ENCODE measurements at regions not wholly inside any gene's neighbourhood (a gene's known extent, or its start where the extent isn't known, plus 50 kb on each side); places are given as distances from the start of the nearest gene placed in this dataset.
A peak's percentile ranks its signal among the peaks of the same experiment; 100 is the strongest.

DNA sequence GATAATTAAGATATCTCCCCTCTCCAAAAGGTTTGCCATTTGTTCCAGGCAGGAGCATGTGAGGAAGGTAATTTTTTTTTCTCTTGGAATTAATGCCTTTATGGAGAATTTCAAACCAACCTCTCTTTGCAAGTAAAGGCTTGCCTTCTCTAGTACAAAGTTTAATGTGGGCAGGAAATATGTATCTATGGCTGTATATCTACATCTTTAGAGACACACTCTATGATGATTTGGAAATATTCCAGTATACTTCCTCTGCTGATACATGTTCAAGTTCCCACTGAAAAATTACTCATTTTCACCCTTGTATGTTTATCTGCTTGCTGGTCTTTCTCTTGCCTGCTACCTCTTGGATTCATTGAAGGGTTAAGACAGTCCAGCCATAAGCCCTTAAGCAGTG, 83.5 kb upstream of the SEMA6A start:
- DNase-seq = no peak

DNA sequence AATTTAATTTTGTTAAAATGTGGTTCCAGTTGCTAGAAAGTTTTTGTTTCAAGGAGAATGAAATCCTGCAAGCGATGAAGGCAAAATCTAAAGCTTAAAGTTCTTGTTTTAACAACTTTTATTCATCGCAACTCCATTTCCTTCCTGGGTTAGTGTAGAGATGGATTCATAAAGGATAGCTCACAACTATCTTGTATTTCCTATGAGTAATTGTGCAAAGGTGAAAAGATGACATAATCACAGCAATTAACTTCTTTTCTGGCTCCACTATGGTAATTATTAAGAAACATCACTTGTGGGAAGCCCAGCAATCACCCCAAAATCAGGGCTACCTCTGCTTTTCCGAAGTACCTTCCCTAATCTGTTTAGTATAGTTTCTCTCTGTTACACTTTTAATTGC, 80.8 kb upstream of the SEMA6A start:
- DNase-seq = peak in 1 of 3 experiments; percentile 2

DNA sequence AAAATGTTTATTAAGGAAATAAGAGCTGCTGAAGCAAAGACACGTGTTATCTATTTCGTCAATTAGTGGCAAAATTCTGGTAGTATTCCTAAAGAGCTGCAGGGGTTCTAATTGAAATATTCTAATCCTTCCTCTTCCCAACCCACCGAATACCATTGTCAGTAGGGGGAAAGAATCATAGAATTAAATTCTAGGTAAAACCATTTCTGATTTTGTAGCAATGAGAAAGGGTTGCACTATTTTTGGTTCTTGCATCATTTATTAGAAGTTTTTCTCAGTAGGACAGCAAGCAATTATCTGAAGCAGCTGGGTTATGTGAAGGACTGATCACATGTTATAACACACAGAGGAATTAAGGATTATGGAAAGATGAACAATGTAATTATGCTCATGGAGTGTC, 80.3 kb upstream of the SEMA6A start:
- no peak for DNase-seq

DNA sequence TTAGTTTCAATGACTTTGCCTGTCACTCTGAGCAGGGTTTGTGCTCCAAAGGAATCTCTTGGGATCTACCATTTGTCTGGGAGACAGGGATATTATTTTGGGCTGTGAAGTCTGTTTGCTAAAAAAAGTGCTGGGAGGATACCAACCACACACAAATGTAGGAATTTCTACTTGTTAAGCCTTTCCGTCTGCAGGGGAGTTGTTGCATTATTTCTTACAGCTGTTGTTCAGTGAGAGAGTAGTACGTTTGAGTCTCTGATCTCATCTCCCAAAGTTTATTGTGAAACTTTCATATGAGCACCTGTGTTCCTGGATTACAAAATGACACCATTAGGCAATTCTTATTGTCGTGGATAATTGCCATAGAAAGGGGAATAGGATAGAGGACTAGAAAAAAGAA, 78.3 kb upstream of the SEMA6A start:
- no peak for DNase-seq

DNA sequence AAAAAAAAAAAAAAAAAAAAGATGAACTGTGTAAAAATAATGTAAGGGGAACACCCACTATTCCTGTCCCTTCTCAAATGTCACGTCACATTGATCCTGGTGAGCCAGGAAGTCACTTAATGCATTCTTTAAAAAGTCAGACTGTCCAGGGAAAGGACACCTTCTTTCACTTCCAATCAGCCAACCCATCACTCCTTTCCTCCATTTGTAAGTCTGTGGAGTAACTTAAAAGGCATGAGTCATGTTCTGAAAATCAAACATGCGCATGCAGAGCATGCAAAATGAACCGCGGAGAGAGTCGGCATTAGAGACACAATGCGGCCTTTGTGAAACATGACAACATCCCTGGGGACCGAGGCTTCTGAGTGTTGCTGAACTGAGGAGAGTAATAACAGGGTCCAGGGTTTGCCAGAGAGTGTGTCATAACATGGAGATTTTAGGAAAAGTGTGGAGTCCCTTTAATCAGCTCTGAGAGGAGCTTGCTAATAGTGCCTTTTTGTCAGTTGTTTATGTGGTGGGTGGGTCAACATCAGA, 77.6 kb upstream of the SEMA6A start:
- DNase-seq = peak in 2 of 3 experiments; percentile 13 to 82

DNA sequence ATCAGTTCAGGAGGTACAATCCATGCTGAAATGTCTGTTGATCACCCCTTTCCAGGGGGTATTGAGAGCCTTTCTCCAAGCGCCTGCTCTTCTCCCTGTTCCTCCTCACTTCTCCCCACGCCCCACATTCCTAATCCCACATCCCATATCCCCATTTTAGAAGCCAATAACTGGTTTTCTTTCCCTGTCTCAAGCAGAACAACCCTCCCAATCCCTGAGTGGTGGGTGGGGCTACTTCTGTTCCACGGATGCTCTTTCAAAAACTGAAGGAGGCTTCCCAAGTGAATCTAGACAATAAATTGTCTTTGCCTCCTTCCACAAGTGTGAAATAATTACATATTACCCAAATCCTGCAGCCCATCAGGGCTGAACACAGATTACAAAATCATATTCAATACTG, 77.0 kb upstream of the SEMA6A start:
- peak in 1 of 3 experiments; percentile 8 for DNase-seq

DNA sequence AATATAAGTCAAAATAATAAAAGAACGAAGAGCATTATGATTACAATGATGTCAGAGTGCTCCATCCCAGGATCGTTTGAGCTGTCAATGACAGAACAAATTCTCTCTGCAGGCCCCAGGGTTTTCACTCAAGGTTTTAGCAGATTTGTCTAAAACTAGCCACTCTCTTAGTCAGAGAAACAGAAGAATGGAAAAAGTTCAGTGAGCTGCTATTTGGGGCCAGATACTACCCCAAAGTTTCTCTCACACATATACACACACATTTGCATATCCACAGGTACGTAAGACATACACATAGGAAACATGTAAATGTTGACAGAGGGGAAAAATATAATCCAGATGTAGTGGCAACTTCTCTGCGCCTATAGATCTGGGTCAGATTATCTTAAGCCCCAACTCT, 76.3 kb upstream of the SEMA6A start:
- DNase-seq = no peak

DNA sequence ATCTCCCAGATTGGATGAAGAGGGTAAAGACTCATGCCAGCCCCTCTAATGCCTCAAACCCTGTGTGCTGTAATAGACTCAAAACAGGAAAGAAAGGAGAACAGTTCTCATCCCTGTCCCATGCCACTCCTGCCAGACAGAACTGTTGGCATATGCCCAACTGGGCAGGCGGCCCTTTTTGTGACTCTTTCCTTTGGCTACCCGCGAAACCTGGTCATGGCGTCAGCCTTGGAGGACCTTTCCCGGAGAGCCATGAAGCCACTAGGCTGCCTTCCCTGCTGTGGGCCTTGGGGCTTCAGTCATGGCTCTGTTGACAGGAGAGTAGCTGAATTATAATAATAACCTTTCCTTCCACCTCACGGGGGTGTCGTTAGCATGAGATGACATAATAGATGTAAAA, 75.9 kb upstream of the SEMA6A start:
- no peak for DNase-seq

DNA sequence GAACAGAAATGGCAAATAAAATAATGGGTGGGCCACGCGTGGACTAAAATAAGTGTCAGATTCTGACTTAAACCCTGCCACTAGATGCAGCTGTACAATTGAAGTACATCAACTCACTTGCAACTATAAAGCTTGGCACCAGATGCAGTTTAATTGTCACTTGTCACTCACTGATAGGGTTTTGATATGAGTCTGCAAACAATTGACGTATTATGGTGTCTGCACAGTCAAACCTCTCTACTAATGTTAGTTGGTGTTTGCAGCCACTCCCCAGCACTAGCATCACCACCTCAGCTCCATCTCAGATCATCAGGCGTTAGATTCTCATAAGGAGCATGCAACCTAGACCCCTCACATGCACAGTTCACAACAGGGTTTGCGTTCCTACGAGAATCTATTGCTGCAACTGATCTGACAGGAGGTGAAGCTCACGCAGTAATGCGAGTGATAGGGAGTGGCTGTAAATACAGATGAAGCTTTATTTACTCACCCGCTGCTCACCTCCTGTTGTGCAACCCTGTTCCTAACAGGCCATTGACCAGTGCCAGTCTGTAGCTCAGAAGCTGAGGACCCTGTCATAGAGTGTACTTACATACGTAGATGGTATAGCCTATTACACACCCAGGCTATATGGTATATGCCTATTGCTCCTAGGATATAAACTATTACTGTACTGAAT, 72.1 kb upstream of the SEMA6A start:
- DNase-seq = peak in 1 of 3 experiments; percentile 2

DNA sequence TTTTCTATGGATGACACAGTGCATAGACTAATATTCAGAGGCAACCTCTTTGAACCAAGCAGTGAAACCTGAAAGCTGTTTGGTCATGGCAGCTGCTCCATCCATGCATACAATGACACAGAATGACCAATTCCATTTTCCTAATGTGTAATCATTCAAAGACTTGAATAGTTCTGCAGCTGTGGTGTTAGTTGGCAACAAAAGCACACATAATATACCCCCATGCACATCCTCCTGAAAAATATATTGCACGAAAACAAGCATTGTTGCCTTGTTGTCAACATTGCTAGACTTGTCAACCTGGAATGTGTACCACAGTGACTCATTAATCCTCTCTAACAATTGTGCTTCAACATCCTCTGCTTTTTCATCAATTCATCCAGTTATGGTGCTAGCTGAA, 71.0 kb upstream of the SEMA6A start:
- no peak for DNase-seq

DNA sequence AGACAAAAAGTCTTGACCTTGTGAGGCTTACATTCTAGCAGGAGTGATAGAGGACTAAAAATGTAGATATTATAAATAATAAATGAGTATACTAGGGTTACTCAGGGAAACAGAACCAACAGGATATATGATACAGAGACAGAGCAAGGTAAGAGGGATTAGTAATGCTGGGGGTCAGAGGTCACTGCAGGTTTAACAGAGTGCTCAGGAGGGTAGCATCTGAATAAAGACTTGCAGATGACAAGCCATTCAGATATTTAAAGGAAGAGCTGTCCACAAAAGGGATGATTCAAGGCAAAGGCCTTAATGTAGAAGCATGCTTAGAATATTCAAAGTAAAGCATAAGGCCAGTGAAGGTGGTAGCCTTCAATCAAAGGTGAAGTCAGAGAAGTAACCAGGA, 65.6 kb upstream of the SEMA6A start:
- DNase-seq = no peak

DNA sequence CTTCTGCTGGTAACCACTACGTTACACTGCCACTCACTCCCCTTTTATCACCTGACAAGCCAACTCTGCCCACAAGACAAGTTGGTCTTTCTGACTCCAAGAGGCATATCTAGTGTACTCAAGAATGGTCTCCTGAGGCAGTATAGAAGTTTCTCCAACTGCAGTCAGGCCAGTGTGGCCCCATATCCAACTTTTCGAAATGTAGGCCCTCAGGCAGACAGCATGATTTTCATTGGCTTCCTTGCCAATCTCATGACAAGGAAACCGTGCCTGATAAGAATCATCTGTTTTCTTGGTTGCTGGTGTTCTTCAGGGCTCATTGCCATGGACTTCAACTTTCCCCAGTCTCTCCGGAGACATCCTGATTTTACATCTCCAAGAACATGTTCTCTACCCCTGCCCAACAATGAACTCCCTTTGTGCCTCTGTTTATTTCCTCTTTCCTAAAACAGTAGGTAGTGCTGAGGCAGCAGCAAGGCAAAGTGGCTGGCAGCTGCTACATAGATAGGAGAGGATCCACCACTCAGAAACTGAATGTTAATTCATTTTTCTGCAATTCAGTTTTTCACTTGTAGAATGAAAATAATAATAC, 62.6 kb upstream of the SEMA6A start:
- no peak for DNase-seq

DNA sequence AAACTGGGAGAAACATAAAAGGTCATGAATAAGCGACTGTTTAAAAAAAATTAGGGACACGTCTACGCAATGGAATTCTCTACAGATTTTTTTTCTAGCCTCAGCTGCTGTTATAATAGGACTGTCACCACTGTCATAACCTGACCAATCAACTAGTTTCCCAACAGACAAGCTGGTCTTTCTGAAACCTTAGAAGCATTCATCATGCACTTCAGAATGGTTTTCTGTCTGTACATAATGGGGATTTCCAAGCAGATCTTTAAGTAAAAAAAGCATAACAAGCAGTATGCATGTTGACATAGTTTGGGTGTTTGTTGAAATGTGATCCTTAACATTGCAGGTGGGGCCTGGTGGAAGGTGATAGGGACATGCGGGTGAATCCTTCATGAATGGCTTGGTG, 58.3 kb upstream of the SEMA6A start:
- DNase-seq = peak in 2 of 3 experiments; percentile 2 to 41

DNA sequence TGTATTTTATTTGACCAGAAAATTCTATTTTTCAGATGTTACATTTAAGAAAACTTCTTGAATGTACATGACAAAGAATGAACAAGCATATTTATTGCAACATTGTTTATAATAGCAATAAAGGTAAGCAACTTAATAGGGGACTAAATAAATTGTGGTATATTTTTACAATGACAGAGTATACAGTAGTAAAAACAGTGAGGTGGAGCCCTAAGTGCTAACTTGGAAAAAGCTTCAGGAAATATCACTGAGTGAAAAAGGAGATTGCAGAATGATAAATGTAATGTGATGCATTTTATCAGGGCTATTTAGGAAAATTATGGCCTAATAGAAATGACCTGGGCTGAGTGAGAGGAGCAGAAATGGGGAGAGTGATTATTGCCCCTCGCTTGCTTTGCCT, 56.5 kb upstream of the SEMA6A start:
- no peak for DNase-seq

DNA sequence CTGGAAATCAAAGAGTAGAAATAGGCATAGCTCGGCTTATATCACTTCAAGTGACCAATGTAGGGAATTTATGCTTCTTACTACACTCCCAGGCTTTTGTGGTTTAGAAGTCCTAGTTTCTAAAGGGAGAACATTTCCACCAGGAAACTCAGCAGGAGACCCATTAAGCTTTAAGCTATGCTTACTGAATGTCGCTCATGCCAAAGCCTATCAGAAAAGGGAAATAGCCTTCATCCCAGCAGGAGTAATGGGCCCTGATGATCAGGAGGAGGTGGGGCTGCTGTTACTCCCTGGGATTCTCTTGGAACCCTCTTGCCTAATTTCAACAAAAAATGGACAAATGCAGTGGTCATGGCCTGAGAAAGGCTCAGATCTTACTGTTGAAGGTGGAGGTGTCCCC, 54.5 kb upstream of the SEMA6A start:
- peak in 1 of 3 experiments; percentile 9 for DNase-seq

DNA sequence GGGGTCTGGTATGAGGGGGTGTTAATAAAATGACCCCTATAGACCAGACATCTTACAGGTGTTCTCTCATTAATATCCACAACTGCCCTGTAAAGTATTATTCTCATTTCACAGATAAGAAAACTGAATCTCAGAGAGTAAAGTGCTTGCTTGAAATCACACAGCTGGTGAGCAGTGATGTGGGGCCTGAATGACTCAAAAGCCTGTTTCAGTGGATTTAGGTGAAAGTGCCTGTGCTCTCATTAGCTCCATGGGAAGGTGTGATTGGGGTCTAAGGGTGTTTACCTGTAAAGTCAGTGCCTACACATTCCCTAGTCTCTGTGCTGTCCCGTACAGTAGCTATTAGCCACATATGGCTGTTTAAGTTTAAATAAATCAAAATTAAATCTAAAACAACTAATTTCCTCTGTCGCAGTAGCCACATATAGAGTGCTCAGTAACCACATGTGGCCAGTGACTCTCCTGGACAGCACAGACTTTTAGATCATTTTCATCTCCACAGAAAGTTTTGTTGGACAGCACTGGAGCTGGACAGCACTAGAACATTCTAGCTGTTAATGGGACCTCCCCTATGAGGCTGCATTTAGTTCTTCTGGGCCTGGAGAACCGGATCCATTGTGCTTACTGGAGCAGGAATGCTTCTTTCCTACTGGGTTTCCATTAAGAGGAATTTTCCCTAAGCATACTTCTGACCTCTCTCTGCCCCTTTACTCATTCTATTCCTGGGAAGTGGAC, 52.5 kb upstream of the SEMA6A start:
- no peak for DNase-seq

DNA sequence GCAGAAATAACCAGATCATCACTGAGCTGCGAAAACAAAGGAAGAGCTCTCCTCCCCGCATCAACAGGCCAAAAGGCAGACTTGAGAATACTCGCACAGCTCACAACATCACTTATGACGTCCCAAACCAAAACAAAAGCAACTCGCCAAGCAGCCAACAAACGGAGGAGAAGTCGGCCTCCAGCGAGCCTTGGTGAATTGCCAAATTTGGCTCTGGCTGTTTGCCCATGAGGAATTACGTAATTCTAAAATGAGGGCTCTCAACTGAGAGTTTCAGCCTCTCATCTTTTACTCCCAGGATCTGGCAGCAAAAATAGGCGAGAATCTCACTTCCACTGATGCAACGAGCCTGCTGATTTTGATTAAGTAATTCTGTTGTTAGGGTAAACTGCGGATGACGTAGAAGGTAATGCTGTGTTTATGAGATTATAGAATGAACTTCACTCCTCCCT, 51.7 kb upstream of the SEMA6A start:
- DNase-seq = peak in 1 of 3 experiments; percentile 83

All from NCI-H1417 (cell line).